ENCODE measurements at regions not wholly inside any gene's neighbourhood (a gene's known extent, or its start where the extent isn't known, plus 50 kb on each side); places are given as distances from the start of the nearest gene placed in this dataset.

DNA sequence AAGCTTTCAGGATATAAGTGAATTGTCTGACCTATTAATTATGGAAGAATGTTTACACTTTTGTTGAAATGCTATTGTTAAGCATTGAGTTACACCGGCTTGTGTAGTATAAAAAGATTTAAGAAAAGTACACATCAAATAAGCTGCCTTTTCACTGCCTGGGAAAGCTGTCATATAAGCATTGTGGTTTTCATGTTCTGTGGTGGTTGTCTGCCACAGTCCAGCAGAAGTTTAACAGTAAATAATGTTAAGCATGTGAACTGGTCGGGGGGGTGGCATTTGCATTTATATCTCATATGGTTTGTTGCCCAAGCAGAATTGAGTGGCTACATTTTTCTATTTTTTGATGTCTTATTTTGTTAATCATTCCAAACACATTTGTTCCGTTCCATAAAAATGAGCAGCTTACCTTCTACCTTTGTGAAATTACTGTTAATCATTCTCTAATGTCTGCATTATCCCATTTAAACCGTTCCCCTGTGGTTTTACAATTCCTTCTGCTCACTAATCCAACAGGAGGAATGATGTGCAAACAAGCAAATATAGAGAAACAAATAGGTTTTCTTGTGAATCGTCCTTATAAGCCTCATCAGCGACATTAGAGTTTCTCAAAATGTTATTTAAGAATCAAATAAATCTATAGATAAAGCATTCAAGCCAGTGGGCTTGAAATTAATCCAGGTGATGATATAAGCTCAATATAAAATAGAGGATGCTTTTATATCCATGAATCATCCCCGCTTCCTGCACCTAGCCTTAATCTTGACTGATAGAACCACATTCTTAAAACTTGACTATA lies 160.8 kb upstream of the SAMSN1 start:
- intact Hi-C loops (cut with DNase I), result no loop called here
- DNase-seq (peak in 2 of 5 donors; percentile 12 to 27), FAIRE-seq (no peak)
- no peak overlapping the region for H3K4me3 ChIP-seq (ENCODE audit: low read length in 3 of 3)
- H3K27ac ChIP-seq (ENCODE audit: low read depth in 2 of 2, low read length in 2 of 2), result no peak overlapping the region
- H3K9me3 ChIP-seq (ENCODE audit: control insufficient read depth in 2 of 3, insufficient read depth in 1 of 3, low read length in 3 of 3), result no peaks in the 10 kb centered on the region
- no peaks in the 10 kb centered on the region for H3K27me3 ChIP-seq (ENCODE audit: control insufficient read depth, insufficient read depth, low read length)
- no peak for TF ChIP-seq CTCF (IDR thresholded peaks at IDR 0.05; ENCODE audit: borderline replicate concordance, extremely low read depth, insufficient read depth)
- no peak overlapping the region for H3K9ac ChIP-seq (ENCODE audit: low read length in 3 of 3)
- no peaks in the 10 kb centered on the region for H3K36me3 ChIP-seq (ENCODE audit: control insufficient read depth in 2 of 3, insufficient read depth in 3 of 3, low read length in 3 of 3)
- no peaks in the 10 kb centered on the region for H3K4me1 ChIP-seq (ENCODE audit: control insufficient read depth in 2 of 3, insufficient read depth in 2 of 3, low read depth in 1 of 3, low read length in 3 of 3)

- intact Hi-C loops (cut with DNase I), result no loop called here
- Histone ChIP-seq H3K4me1 (ENCODE audit: control insufficient read depth in 2 of 3, insufficient read depth in 2 of 3, low read depth in 1 of 3, low read length in 3 of 3) (no peaks in the 10 kb centered on the region), H3K27ac (ENCODE audit: low read depth in 2 of 2, low read length in 2 of 2) (no peak overlapping the region), H3K36me3 (ENCODE audit: control insufficient read depth in 2 of 3, insufficient read depth in 3 of 3, low read length in 3 of 3) (no peaks in the 10 kb centered on the region), H3K9me3 (ENCODE audit: control insufficient read depth in 2 of 3, insufficient read depth in 1 of 3, low read length in 3 of 3) (no peaks in the 10 kb centered on the region), H3K4me3 (ENCODE audit: low read length in 3 of 3) (no peak overlapping the region), H3K9ac (ENCODE audit: low read length in 3 of 3) (no peak overlapping the region), H3K27me3 (ENCODE audit: control insufficient read depth, insufficient read depth, low read length) (no peaks in the 10 kb centered on the region)
- no peak for DNase-seq
- TF ChIP-seq CTCF (IDR thresholded peaks at IDR 0.05; ENCODE audit: borderline replicate concordance, extremely low read depth, insufficient read depth), result no peak
- no peak for FAIRE-seq
Measured at GRCh38 chr21:14699433-14700407, 153.6 kb upstream of the SAMSN1 start.

DNA sequence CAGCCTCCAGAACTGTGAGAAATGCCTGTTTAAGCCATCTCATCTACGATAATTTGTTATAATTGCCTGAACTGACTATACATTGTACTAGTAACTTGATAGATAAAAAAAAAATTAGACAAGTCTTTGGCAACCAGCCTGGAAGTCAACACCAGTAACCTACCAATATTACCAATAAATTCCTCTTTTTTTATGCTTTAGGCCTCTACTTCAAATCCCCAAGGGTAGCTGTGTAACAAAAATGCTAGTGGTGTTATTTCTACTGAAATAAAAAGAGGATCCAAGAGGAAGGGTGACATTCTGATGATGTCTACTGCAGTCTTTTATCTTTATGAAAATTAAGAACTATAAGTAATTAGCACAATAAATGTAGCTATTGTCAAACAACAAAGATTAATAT lies 151.7 kb upstream of the SAMSN1 start:
- Histone ChIP-seq H3K9me3 (ENCODE audit: control insufficient read depth in 2 of 3, insufficient read depth in 1 of 3, low read length in 3 of 3) (no peaks in the 10 kb centered on the region), H3K36me3 (ENCODE audit: control insufficient read depth in 2 of 3, insufficient read depth in 3 of 3, low read length in 3 of 3) (no peaks in the 10 kb centered on the region), H3K4me3 (ENCODE audit: low read length in 3 of 3) (no peak overlapping the region), H3K4me1 (ENCODE audit: control insufficient read depth in 2 of 3, insufficient read depth in 2 of 3, low read depth in 1 of 3, low read length in 3 of 3) (no peaks in the 10 kb centered on the region), H3K9ac (ENCODE audit: low read length in 3 of 3) (no peak overlapping the region), H3K27me3 (ENCODE audit: control insufficient read depth, insufficient read depth, low read length) (no peaks in the 10 kb centered on the region), H3K27ac (ENCODE audit: low read depth in 2 of 2, low read length in 2 of 2) (no peak overlapping the region)
- no peak for DNase-seq
- TF ChIP-seq CTCF (IDR thresholded peaks at IDR 0.05; ENCODE audit: borderline replicate concordance, extremely low read depth, insufficient read depth), result no peak
- intact Hi-C loops (cut with DNase I), result no loop called here
- FAIRE-seq, result no peak

Data from kidney (tissue), 13 donors.